Hepatocyte (in vitro differentiated cells): ENCODE measurements at regions not wholly inside any gene's neighbourhood (a gene's known extent, or its start where the extent isn't known, plus 50 kb on each side); places are given as distances from the start of the nearest gene placed in this dataset.

Experiments
- DNase-seq: peaks from one replicate; pipeline ENCODE4 v3.0.0-alpha.2; 2016; ENCODE audit warnings: low spot score
- H2AFZ ChIP-seq: fragments of 200-600 bp; sonication (generic); 2 replicates; pipeline ENCODE4 v1.6.0; 2016; ENCODE audit warnings: antibody characterized with exemption, mild to moderate bottlenecking
- H3K27ac ChIP-seq: fragments of 200-600 bp; sonication (generic); 2 replicates; pipeline ENCODE4 v1.5.1; 2016; ENCODE audit warnings: mild to moderate bottlenecking
- H3K27me3 ChIP-seq: fragments of 200-600 bp; sonication (generic); 2 replicates; pipeline ENCODE4 v1.6.1; 2016
- H3K36me3 ChIP-seq: fragments of 200-600 bp; sonication (generic); replicated peaks from 2 replicates; pipeline ENCODE4 v1.5.1; 2016; ENCODE audit warnings: low read depth; ENCODE audit not compliant: insufficient read depth
- H3K4me1 ChIP-seq: fragments of 200-600 bp; sonication (generic); 2 replicates; pipeline ENCODE4 v1.5.1; 2016; ENCODE audit warnings: mild to moderate bottlenecking, moderate library complexity; ENCODE audit not compliant: insufficient read depth
- H3K4me2 ChIP-seq: fragments of 200-600 bp; sonication (generic); 2 replicates; pipeline ENCODE4 v1.6.0; 2016
- H3K4me3 ChIP-seq: fragments of 200-600 bp; sonication (generic); 2 replicates; pipeline ENCODE4 v1.5.1; 2016; ENCODE audit warnings: mild to moderate bottlenecking
- H3K79me2 ChIP-seq: fragments of 200-600 bp; sonication (generic); 2 replicates; pipeline ENCODE4 v1.6.0; 2017; ENCODE audit warnings: mild to moderate bottlenecking
- H3K9me2 ChIP-seq: fragments of 200-600 bp; sonication (generic); replicated peaks from 2 replicates; pipeline ENCODE4 v1.6.0; 2017; ENCODE audit warnings: mild to moderate bottlenecking; ENCODE audit not compliant: insufficient read depth
- H3K9me3 ChIP-seq: fragments of 200-600 bp; sonication (generic); 2 replicates; pipeline ENCODE4 v1.5.1; 2016; ENCODE audit warnings: low read depth, mild to moderate bottlenecking
- H4K20me1 ChIP-seq: fragments of 200-600 bp; sonication (generic); 2 replicates; pipeline ENCODE4 v1.6.0; 2016; ENCODE audit warnings: mild to moderate bottlenecking; ENCODE audit not compliant: insufficient read depth, poor library complexity, severe bottlenecking
- CTCF ChIP-seq: fragments of 200-600 bp; sonication (generic); IDR thresholded peaks from 2 replicates; pipeline ENCODE4 v1.5.1; 2016; ENCODE audit warnings: antibody characterized with exemption, mild to moderate bottlenecking; ENCODE audit not compliant: poor library complexity
- EZH2 ChIP-seq: fragments of 200-600 bp; sonication (generic); IDR thresholded peaks from 2 replicates; pipeline ENCODE4 v1.6.1; 2016; ENCODE audit warnings: antibody characterized with exemption, mild to moderate bottlenecking, borderline replicate concordance
- EZH2phosphoT487 ChIP-seq: fragments of 200-600 bp; sonication (generic); IDR thresholded peaks from one replicate; pipeline ENCODE4 v1.6.1; 2018; ENCODE audit warnings: antibody characterized with exemption, mild to moderate bottlenecking, low read depth, moderate library complexity; ENCODE audit not compliant: unreplicated experiment, severe bottlenecking
- WGBS: methylation state at CpG from one replicate; pipeline ENCODE4 v1.1.6; 2016; ENCODE audit warnings: low lambda C conversion rate; ENCODE audit errors: missing lambda C conversion rate; 5-methylcytosine and 5-hydroxymethylcytosine counted together

- Histone ChIP-seq H3K4me3 (no peak overlapping the region), H3K9me3 (no peaks in the 10 kb centered on the region), H3K27ac (no peak overlapping the region), H3K4me1 (no peaks in the 10 kb centered on the region), H2AFZ (no peak overlapping the region), H4K20me1 (no peaks in the 10 kb centered on the region), H3K36me3 (no peaks in the 10 kb centered on the region), H3K27me3 (peaks cover 4% of the 10 kb centered on the region), H3K79me2 (no peaks in the 10 kb centered on the region), H3K4me2 (no peak overlapping the region), H3K9me2 (no peaks in the 10 kb centered on the region)
- DNase-seq: no peak
- TF ChIP-seq CTCF (no peak), EZH2 (no peak), EZH2phosphoT487 (no peak)
- WGBS: 80% methylated on average over 13 of the region's 13 CpGs
Measured at GRCh38 chr5:2015124-2015848, 132.6 kb upstream of the IRX4 start.

- Histone ChIP-seq H3K9me2 (no peaks in the 10 kb centered on the region), H3K4me1 (no peaks in the 10 kb centered on the region), H4K20me1 (no peaks in the 10 kb centered on the region), H3K36me3 (no peaks in the 10 kb centered on the region), H3K4me2 (no peak overlapping the region), H3K79me2 (no peaks in the 10 kb centered on the region), H3K9me3 (no peaks in the 10 kb centered on the region), H3K4me3 (no peak overlapping the region), H3K27me3 (peaks cover 4% of the 10 kb centered on the region), H2AFZ (no peak overlapping the region), H3K27ac (no peak overlapping the region)
- no peak for DNase-seq
- 93% methylated on average over 12 of the region's 12 CpGs for WGBS
- TF ChIP-seq CTCF (no peak), EZH2 (no peak), EZH2phosphoT487 (no peak)
Measured at GRCh38 chr5:2014058-2014610, 131.4 kb upstream of the IRX4 start.

GRCh38 chr5:2013301-2014057, 130.8 kb upstream of the IRX4 start:
- no peaks in the 10 kb centered on the region for H3K9me3 ChIP-seq
- H3K4me3 ChIP-seq: no peak overlapping the region
- WGBS: 83% methylated on average over 18 of the region's 18 CpGs

More at GRCh38 chr5:2013301-2014057, 130.8 kb upstream of the IRX4 start:
- Histone ChIP-seq H3K79me2 (no peaks in the 10 kb centered on the region), H4K20me1 (no peaks in the 10 kb centered on the region), H3K36me3 (no peaks in the 10 kb centered on the region), H3K9me2 (no peaks in the 10 kb centered on the region), H3K4me2 (no peak overlapping the region), H3K27me3 (peaks cover 4% of the 10 kb centered on the region), H2AFZ (no peak overlapping the region), H3K27ac (no peak overlapping the region), H3K4me1 (no peaks in the 10 kb centered on the region)
- TF ChIP-seq CTCF (no peak), EZH2phosphoT487 (no peak), EZH2 (no peak)
- no peak for DNase-seq
